EL (cell line): ENCODE measurements at regions not wholly inside any gene's neighbourhood (a gene's known extent, or its start where the extent isn't known, plus 50 kb on each side); places are given as distances from the start of the nearest gene placed in this dataset.
"Not testable (repeated sequence)": the region's sequence is repeated elsewhere in the genome, so short reads cannot be mapped to it uniquely, and the experiment has no call there.

ENCODE experiments used
- DNase-seq: peaks from one replicate; pipeline ENCODE4 v3.0.0-alpha.2; 2016

GRCh38 chr10:117457071-117457810 lies 82.0 kb upstream of the PDZD8 start:
- DNase-seq = no peak

GRCh38 chr10:117455346-117455745 lies 80.1 kb upstream of the PDZD8 start:
- DNase-seq = peak; percentile 56

- DNase-seq = peak; percentile 45
Observed at GRCh38 chr10:117454502-117454901, 79.3 kb upstream of the PDZD8 start.

- DNase-seq = not testable (repeated sequence)
Observed at GRCh38 chr10:117453484-117453883, 78.2 kb upstream of the PDZD8 start.

GRCh38 chr10:117450940-117451339 lies 75.7 kb upstream of the PDZD8 start:
- no peak for DNase-seq

- no peak for DNase-seq
Observed at GRCh38 chr10:117449636-117450035, 74.4 kb upstream of the PDZD8 start.

GRCh38 chr10:117448802-117449201 lies 73.6 kb upstream of the PDZD8 start:
- DNase-seq = no peak

GRCh38 chr10:117445992-117446391 lies 70.8 kb upstream of the PDZD8 start:
- DNase-seq = no peak

GRCh38 chr10:117444497-117445040 lies 69.3 kb upstream of the PDZD8 start:
- DNase-seq = no peak

- no peak for DNase-seq
Observed at GRCh38 chr10:117443686-117444041, 68.4 kb upstream of the PDZD8 start.

GRCh38 chr10:117442944-117443685 lies 67.9 kb upstream of the PDZD8 start:
- DNase-seq = peak; percentile 84

- DNase-seq = peak; percentile 40
Observed at GRCh38 chr10:117442521-117442920, 67.3 kb upstream of the PDZD8 start.

- DNase-seq = peak; percentile 98
Observed at GRCh38 chr10:117441812-117442443, 66.7 kb upstream of the PDZD8 start.

- no peak for DNase-seq
Observed at GRCh38 chr10:117441361-117441760, 66.1 kb upstream of the PDZD8 start.

GRCh38 chr10:117439243-117439912 lies 64.1 kb upstream of the PDZD8 start:
- DNase-seq = peak; percentile 78

- no peak for DNase-seq
Observed at GRCh38 chr10:117432866-117433265, 57.6 kb upstream of the PDZD8 start.

- peak; percentile 41 for DNase-seq
Observed at GRCh38 chr10:117431160-117431559, 55.9 kb upstream of the PDZD8 start.

- DNase-seq = not testable (repeated sequence)
Observed at GRCh38 chr10:117430535-117430934, 55.3 kb upstream of the PDZD8 start.

GRCh38 chr10:117429643-117430265 lies 54.5 kb upstream of the PDZD8 start:
- DNase-seq = no peak

- DNase-seq = no peak
Observed at GRCh38 chr10:117427356-117427755, 52.1 kb upstream of the PDZD8 start.

- no peak for DNase-seq
Observed at GRCh38 chr10:117425974-117426566, 50.8 kb upstream of the PDZD8 start.
